SK-N-SH treated with all-trans-retinoic acid at 6 μM for 48 hours (cell line): ENCODE measurements at regions not wholly inside any gene's neighbourhood (a gene's known extent, or its start where the extent isn't known, plus 50 kb on each side); places are given as distances from the start of the nearest gene placed in this dataset.
"Not testable (repeated sequence)": the region's sequence is repeated elsewhere in the genome, so short reads cannot be mapped to it uniquely, and the experiment has no call there.

Experiments
- ARNTL ChIP-seq: fragments of 450-650 bp; formaldehyde crosslinking; IDR thresholded peaks from 2 replicates; pipeline ENCODE4 v1.5.0; 2020; ENCODE audit warnings: low read depth, mild to moderate bottlenecking, moderate library complexity, borderline replicate concordance
- ESRRG ChIP-seq: fragments of 250-450 bp; sonication (Bioruptor Pico); IDR thresholded peaks from 2 replicates; pipeline ENCODE4 v1.6.1; 2021; ENCODE audit warnings: mild to moderate bottlenecking
- POU6F1 ChIP-seq: fragments of 250-450 bp; sonication (Bioruptor Pico); IDR thresholded peaks from 2 replicates; pipeline ENCODE4 v1.8.0; 2021; ENCODE audit warnings: low read depth, mild to moderate bottlenecking, moderate library complexity, borderline replicate concordance
- RARB ChIP-seq: fragments of 250-450 bp; sonication (Bioruptor Pico); IDR thresholded peaks from 2 replicates; pipeline ENCODE4 v1.8.0; 2021; ENCODE audit warnings: mild to moderate bottlenecking, moderate library complexity
- TCF4 ChIP-seq: fragments of 250-450 bp; sonication (Bioruptor Pico); IDR thresholded peaks from 2 replicates; pipeline ENCODE4 v1.8.0; 2021; ENCODE audit warnings: mild to moderate bottlenecking, moderate library complexity, borderline replicate concordance
- ZC3H10 ChIP-seq: fragments of 250-450 bp; sonication (Bioruptor Pico); IDR thresholded peaks from 2 replicates; pipeline ENCODE4 v1.5.1; 2021; ENCODE audit warnings: mild to moderate bottlenecking, moderate library complexity
- ZFP30 ChIP-seq: fragments of 450-650 bp; formaldehyde crosslinking; IDR thresholded peaks from 2 replicates; pipeline ENCODE4 v1.5.0; 2022; ENCODE audit warnings: mild to moderate bottlenecking, moderate library complexity
- TF ChIP-seq, protein P1 (sequence below): fragments of 250-450 bp; sonication (Bioruptor Pico); IDR thresholded peaks from 2 replicates; pipeline ENCODE4 v1.8.0; 2020; ENCODE audit warnings: mild to moderate bottlenecking, moderate library complexity, borderline replicate concordance
- TF ChIP-seq, protein P2 (sequence below): fragments of 250-450 bp; sonication (Bioruptor Pico); IDR thresholded peaks from 2 replicates; pipeline ENCODE4 v1.5.1; 2020; ENCODE audit warnings: low read depth, mild to moderate bottlenecking, moderate library complexity

GRCh38 chr17:22088589-22088988 lies 396.3 kb downstream of the KCNJ18 start:
- TF ChIP-seq ZFP30 (CRISPR knock-in tag); POU6F1 (CRISPR knock-in tag); ESRRG (CRISPR knock-in tag); ARNTL; ZC3H10 (CRISPR knock-in tag); RARB (CRISPR knock-in tag); TCF4: not testable (repeated sequence)
- TF ChIP-seq, protein P1, sequence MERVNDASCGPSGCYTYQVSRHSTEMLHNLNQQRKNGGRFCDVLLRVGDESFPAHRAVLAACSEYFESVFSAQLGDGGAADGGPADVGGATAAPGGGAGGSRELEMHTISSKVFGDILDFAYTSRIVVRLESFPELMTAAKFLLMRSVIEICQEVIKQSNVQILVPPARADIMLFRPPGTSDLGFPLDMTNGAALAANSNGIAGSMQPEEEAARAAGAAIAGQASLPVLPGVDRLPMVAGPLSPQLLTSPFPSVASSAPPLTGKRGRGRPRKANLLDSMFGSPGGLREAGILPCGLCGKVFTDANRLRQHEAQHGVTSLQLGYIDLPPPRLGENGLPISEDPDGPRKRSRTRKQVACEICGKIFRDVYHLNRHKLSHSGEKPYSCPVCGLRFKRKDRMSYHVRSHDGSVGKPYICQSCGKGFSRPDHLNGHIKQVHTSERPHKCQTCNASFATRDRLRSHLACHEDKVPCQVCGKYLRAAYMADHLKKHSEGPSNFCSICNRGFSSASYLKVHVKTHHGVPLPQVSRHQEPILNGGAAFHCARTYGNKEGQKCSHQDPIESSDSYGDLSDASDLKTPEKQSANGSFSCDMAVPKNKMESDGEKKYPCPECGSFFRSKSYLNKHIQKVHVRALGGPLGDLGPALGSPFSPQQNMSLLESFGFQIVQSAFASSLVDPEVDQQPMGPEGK, result not testable (repeated sequence)
- TF ChIP-seq, protein P2, sequence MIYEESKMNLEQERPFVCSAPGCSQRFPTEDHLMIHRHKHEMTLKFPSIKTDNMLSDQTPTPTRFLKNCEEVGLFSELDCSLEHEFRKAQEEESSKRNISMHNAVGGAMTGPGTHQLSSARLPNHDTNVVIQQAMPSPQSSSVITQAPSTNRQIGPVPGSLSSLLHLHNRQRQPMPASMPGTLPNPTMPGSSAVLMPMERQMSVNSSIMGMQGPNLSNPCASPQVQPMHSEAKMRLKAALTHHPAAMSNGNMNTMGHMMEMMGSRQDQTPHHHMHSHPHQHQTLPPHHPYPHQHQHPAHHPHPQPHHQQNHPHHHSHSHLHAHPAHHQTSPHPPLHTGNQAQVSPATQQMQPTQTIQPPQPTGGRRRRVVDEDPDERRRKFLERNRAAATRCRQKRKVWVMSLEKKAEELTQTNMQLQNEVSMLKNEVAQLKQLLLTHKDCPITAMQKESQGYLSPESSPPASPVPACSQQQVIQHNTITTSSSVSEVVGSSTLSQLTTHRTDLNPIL, result not testable (repeated sequence)
